Mammary epithelial cell (primary cell): ENCODE measurements at regions not wholly inside any gene's neighbourhood (a gene's known extent, or its start where the extent isn't known, plus 50 kb on each side); places are given as distances from the start of the nearest gene placed in this dataset.

Experiments used
- CTCF ChIP-seq, 2 donors: IDR thresholded peaks in 1 of 2; conservative IDR thresholded peaks in 1 of 2; 2 replicates each; pipeline ENCODE4 v1.5.1; 2011 to 2012; ENCODE audit warnings: inconsistent platforms in 2 of 2, low read length in 2 of 2, mild to moderate bottlenecking in 2 of 2, control low read depth in 1 of 2, low read depth in 1 of 2; ENCODE audit not compliant: insufficient read depth in 1 of 2; ENCODE audit errors: extremely low read depth in 1 of 2
- EZH2 ChIP-seq: IDR thresholded peaks from 2 replicates; pipeline ENCODE4 v1.6.1; 2012; ENCODE audit warnings: low read length, inconsistent platforms, borderline replicate concordance

GRCh38 chr6:41408982-41409381 is 73.6 kb downstream of the NCR2 start:
- TF ChIP-seq CTCF (conservative IDR thresholded peaks at IDR 0.05 in 1 of 2, IDR thresholded peaks at IDR 0.05 in 1 of 2; ENCODE audit: extremely low read depth in 1 of 2, insufficient read depth in 1 of 2, low read depth in 1 of 2, low read length in 2 of 2) (no peak), EZH2 (no peak)
